OCI-LY7 (cell line): ENCODE measurements at regions not wholly inside any gene's neighbourhood (a gene's known extent, or its start where the extent isn't known, plus 50 kb on each side); places are given as distances from the start of the nearest gene placed in this dataset.

Experiments
- BruUV-seq: library from RNA; stranded (reverse); fragments of 400-500 nt; replicated peaks from 2 replicates; lab custom pipeline; 2021; lab: Mats Ljungman, UMichigan
- CTCF ChIA-PET: fragments of 300-600 bp; sonication (Branson Sonifier 250); formaldehyde crosslinking; loops from one replicate; lab custom pipeline; 2022; ENCODE audit warnings: antibody characterized with exemption; ENCODE audit not compliant: unreplicated experiment; lab: Charles Lee
- POLR2A ChIA-PET: fragments of 300-600 bp; sonication (Branson Sonifier 250); formaldehyde crosslinking; loops from one replicate; lab custom pipeline; 2022; ENCODE audit warnings: antibody characterized with exemption; lab: Charles Lee
- DNase-seq: peaks from one replicate; pipeline ENCODE4 v3.0.0-alpha.2; 2015; ENCODE audit warnings: low spot score
- H2AFZ ChIP-seq: fragments of 200-600 bp; sonication (generic), shearing (Covaris generic); 2 replicates; pipeline ENCODE4 v1.6.1; 2014; ENCODE audit warnings: mild to moderate bottlenecking, antibody characterized with exemption, low read length, moderate library complexity
- H3K27ac ChIP-seq: fragments of 200-600 bp; sonication (generic); 2 replicates; pipeline ENCODE4 v1.5.1; 2014; ENCODE audit warnings: mixed run types, low read depth, mild to moderate bottlenecking, moderate library complexity, low read length, inconsistent platforms; ENCODE audit not compliant: poor library complexity, severe bottlenecking
- H3K36me3 ChIP-seq: fragments of 200-600 bp; sonication (generic); 2 replicates; pipeline ENCODE4 v1.6.1; 2014; ENCODE audit warnings: mild to moderate bottlenecking, antibody characterized with exemption, low read length, moderate library complexity, mixed read lengths; ENCODE audit not compliant: insufficient read depth
- H3K4me1 ChIP-seq: fragments of 200-600 bp; sonication (generic); 2 replicates; pipeline ENCODE4 v1.5.1; 2014; ENCODE audit warnings: mild to moderate bottlenecking, low read length; ENCODE audit not compliant: insufficient read depth, poor library complexity, severe bottlenecking
- H3K4me2 ChIP-seq: fragments of 200-600 bp; sonication (generic); 2 replicates; pipeline ENCODE4 v1.6.1; 2014; ENCODE audit warnings: mild to moderate bottlenecking, low read length
- H3K4me3 ChIP-seq: fragments of 200-600 bp; sonication (generic); 2 replicates; pipeline ENCODE4 v1.5.1; 2014; ENCODE audit warnings: mild to moderate bottlenecking, low read depth, low read length; ENCODE audit not compliant: poor library complexity, severe bottlenecking
- H3K79me2 ChIP-seq: fragments of 200-600 bp; sonication (generic); 2 replicates; pipeline ENCODE4 v1.6.1; 2016; ENCODE audit warnings: low read depth, mild to moderate bottlenecking, low read length, moderate library complexity, mixed read lengths; ENCODE audit not compliant: insufficient read depth
- H3K9me2 ChIP-seq: fragments of 200-600 bp; sonication (generic); 2 replicates; pipeline ENCODE4 v1.6.1; 2016; ENCODE audit warnings: mild to moderate bottlenecking, low read length, mixed read lengths; ENCODE audit not compliant: insufficient read depth
- H3K9me3 ChIP-seq: fragments of 200-600 bp; sonication (generic); 2 replicates; pipeline ENCODE4 v1.6.1; 2014; ENCODE audit warnings: mild to moderate bottlenecking, mixed run types, low read length, mixed read lengths
- H4K20me1 ChIP-seq: fragments of 200-600 bp; sonication (generic); 2 replicates; pipeline ENCODE4 v1.6.1; 2014; ENCODE audit warnings: mild to moderate bottlenecking, antibody characterized with exemption, low read length, moderate library complexity, mixed read lengths; ENCODE audit not compliant: insufficient read depth
- EZH2phosphoT487 ChIP-seq: fragments of 200-600 bp; sonication (generic); IDR thresholded peaks from 2 replicates; pipeline ENCODE4 v1.6.1; 2018; ENCODE audit warnings: low read depth, borderline replicate concordance, mild to moderate bottlenecking, mixed run types, antibody characterized with exemption, low read length, moderate library complexity, mixed read lengths
- intact Hi-C: fragments of 100-400 bp; cut with micrococcal nuclease; formaldehyde crosslinking; loops from one replicate; pipeline ENCODE4 v1.10.0; 2022; ENCODE audit not compliant: unreplicated experiment
- TF ChIP-seq, protein P1 (sequence below): fragments of 200-600 bp; sonication (generic); conservative IDR thresholded peaks from 2 replicates; pipeline ENCODE4 v1.5.1; 2014; ENCODE audit warnings: mild to moderate bottlenecking, antibody characterized with exemption, low read length, moderate library complexity, mixed read lengths

- intact Hi-C loops, result no loop called here
- H3K9me2 ChIP-seq, result no peaks in the 10 kb centered on the region
- no peaks in the 10 kb centered on the region for H3K79me2 ChIP-seq
- no peak overlapping the region for H3K27ac ChIP-seq
- H3K4me3 ChIP-seq, result no peak overlapping the region
- DNase-seq, result no peak
- no peaks in the 10 kb centered on the region for H3K9me3 ChIP-seq
- H2AFZ ChIP-seq, result no peak overlapping the region
- H4K20me1 ChIP-seq, result no peaks in the 10 kb centered on the region
- CTCF ChIA-PET, result no interaction called here
- no peaks in the 10 kb centered on the region for H3K4me1 ChIP-seq
- TF ChIP-seq, protein P1, sequence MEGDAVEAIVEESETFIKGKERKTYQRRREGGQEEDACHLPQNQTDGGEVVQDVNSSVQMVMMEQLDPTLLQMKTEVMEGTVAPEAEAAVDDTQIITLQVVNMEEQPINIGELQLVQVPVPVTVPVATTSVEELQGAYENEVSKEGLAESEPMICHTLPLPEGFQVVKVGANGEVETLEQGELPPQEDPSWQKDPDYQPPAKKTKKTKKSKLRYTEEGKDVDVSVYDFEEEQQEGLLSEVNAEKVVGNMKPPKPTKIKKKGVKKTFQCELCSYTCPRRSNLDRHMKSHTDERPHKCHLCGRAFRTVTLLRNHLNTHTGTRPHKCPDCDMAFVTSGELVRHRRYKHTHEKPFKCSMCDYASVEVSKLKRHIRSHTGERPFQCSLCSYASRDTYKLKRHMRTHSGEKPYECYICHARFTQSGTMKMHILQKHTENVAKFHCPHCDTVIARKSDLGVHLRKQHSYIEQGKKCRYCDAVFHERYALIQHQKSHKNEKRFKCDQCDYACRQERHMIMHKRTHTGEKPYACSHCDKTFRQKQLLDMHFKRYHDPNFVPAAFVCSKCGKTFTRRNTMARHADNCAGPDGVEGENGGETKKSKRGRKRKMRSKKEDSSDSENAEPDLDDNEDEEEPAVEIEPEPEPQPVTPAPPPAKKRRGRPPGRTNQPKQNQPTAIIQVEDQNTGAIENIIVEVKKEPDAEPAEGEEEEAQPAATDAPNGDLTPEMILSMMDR, result no peak
- no peak for TF ChIP-seq EZH2phosphoT487
- H3K4me2 ChIP-seq, result no peak overlapping the region
- no peaks in the 10 kb centered on the region for H3K36me3 ChIP-seq
- BruUV-seq, result no TSS peak
- POLR2A ChIA-PET, result interaction anchor here (1.2 kb wide), 1 partner anchor 8 kb away, joined by 3 read pairs; no protein-coding TSS in a partner anchor
These were observed 102.7 kb downstream of the ASB7 start for GRCh38 chr15:100705065-100705464.

- DNase-seq, result no peak
- Histone ChIP-seq H3K9me3 (no peaks in the 10 kb centered on the region), H3K4me1 (no peaks in the 10 kb centered on the region), H3K4me3 (no peak overlapping the region), H2AFZ (no peak overlapping the region), H3K36me3 (no peaks in the 10 kb centered on the region), H3K4me2 (no peak overlapping the region), H3K79me2 (no peaks in the 10 kb centered on the region), H3K9me2 (no peaks in the 10 kb centered on the region), H3K27ac (no peak overlapping the region), H4K20me1 (no peaks in the 10 kb centered on the region)
- TF ChIP-seq EZH2phosphoT487, result no peak
- TF ChIP-seq, protein P1, result no peak
- BruUV-seq, result no TSS peak
- intact Hi-C loops, result no loop called here
- ChIA-PET CTCF (no interaction called here), POLR2A (interaction anchor here (1.2 kb wide), 1 partner anchor 8 kb away, joined by 3 read pairs; no protein-coding TSS in a partner anchor)
These were observed 103.5 kb downstream of the ASB7 start for GRCh38 chr15:100705841-100706240.

DNA sequence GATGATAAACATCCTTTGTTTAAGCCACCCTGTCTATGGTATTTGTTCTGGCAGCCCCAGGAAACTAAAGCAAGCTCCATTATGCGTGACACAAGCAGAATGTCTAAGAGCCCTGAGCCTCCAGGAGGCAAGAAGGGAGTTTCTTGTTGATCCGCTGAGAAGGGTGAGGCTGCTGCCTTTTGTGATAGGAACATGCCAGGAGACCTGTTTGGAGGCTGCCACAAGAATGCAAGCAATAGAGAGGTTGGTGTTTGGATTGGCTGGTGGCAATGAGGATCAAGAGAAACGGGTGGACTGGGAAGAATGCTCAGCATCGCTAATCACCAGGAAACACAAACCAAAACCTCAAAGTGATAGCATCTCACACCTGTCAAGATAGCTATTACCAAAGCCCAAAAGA, 104.8 kb downstream of the ASB7 start:
- no peak for DNase-seq
- ChIA-PET CTCF (no interaction called here), POLR2A (no interaction called here)
- H3K79me2 ChIP-seq, result no peaks in the 10 kb centered on the region
- no peak overlapping the region for H2AFZ ChIP-seq
- H3K9me2 ChIP-seq, result no peaks in the 10 kb centered on the region
- H3K4me2 ChIP-seq, result no peak overlapping the region
- intact Hi-C loops, result no loop called here
- no peaks in the 10 kb centered on the region for H3K9me3 ChIP-seq
- no TSS peak for BruUV-seq
- no peak overlapping the region for H3K27ac ChIP-seq
- no peaks in the 10 kb centered on the region for H3K36me3 ChIP-seq
- no peak overlapping the region for H3K4me3 ChIP-seq
- no peaks in the 10 kb centered on the region for H3K4me1 ChIP-seq
- H4K20me1 ChIP-seq, result no peaks in the 10 kb centered on the region
- TF ChIP-seq, protein P1, result no peak
- no peak for TF ChIP-seq EZH2phosphoT487
